OCI-LY7 (cell line): ENCODE measurements at regions not wholly inside any gene's neighbourhood (a gene's known extent, or its start where the extent isn't known, plus 50 kb on each side); places are given as distances from the start of the nearest gene placed in this dataset.

ENCODE experiments used
- CTCF ChIP-seq: fragments of 200-600 bp; sonication (generic); conservative IDR thresholded peaks from 2 replicates; pipeline ENCODE4 v1.5.1; 2014; ENCODE audit warnings: mild to moderate bottlenecking, antibody characterized with exemption, low read length, moderate library complexity, mixed read lengths
- EZH2phosphoT487 ChIP-seq: fragments of 200-600 bp; sonication (generic); IDR thresholded peaks from 2 replicates; pipeline ENCODE4 v1.6.1; 2018; ENCODE audit warnings: low read depth, borderline replicate concordance, mild to moderate bottlenecking, mixed run types, antibody characterized with exemption, low read length, moderate library complexity, mixed read lengths

DNA sequence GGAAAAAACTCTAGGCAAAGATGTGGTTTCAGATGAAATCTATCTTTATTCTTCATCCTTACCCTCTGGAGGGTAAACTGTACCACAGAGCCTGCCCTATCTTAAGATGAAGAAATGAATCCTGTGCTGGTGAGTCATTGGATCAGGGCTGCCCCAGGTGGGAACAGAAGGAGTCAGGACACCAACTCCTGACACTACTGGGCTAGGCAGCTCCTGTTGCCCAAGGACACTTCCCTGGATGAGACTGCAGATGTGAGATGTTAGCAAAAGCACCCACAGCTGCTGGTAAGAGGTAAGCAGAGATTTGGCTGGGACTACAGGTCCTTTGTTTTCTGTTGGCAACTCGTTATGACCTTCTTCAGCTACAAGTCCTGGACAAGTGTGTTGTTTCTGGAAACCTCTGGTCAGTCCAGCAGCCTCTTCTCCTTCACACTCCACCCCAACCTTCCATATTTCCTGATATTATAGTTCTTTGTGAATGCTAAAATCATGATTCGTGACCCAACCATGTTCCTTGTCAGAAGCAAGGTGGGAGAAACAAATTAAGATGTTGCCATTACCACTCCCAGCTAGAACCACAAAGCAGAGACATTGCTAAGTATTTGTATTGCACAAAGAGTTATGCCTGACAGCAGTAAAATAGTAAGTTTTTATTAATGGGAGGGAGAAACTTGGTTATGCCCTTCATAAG lies 104.2 kb upstream of the TGFBR2 start:
- no peak for TF ChIP-seq CTCF
- TF ChIP-seq EZH2phosphoT487: no peak
